ENCODE measurements at regions not wholly inside any gene's neighbourhood (a gene's known extent, or its start where the extent isn't known, plus 50 kb on each side); places are given as distances from the start of the nearest gene placed in this dataset.
A peak's percentile ranks its signal among the peaks of the same experiment; 100 is the strongest.

DNA sequence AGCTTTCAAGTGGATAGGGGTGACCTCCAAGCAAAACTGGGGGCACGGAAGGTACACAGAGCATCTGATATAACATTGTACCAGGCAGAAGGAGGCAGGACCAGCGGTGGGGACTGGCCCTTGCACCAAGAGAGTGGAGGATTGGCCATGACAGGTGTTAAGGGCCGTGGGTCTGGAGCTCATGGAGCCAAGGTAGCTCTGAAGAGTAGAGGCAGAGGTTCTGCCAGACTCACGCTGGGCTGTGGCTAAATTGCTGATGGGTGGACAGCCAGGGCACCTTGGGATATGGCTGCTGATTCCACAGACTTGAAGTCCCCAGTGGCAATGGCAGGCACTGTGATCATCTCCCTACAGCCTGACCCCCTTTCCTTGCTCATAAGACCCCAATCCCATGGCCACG is 65.9 kb upstream of the NKD1 start:
- Histone ChIP-seq H3K36me3 (no peaks in the 10 kb centered on the region), H3K4me3 (no peak overlapping the region), H3K27me3 (no peaks in the 10 kb centered on the region), H3K4me2 (no peak overlapping the region), H3K27ac (no peak overlapping the region), H3K9ac (no peak overlapping the region), H3K9me3 (peaks cover 33% of the 10 kb centered on the region), H4K20me1 (no peaks in the 10 kb centered on the region), H3K4me1 (peaks cover 22% of the 10 kb centered on the region)
- TF ChIP-seq Cebpa-rat (IDR thresholded peaks at IDR 0.05): no peak

DNA sequence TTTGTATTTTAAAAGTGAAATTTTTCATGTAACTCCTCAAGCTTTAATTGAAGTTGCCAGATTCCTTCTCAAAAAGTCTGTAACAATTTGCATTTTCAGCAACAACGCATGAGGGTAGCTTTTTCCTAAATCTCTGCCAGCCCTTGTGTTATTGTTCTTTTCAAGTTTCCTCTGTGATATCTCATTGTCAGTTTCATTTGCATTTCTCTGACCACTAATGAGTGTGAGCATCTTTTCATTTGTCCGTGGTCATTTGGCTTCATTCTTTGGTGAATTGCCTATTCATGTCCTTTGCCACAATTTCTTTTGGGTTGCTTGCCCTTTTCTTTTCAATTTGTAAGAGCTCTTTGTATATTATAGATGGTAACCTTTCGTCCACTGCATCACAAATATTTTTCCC is 68.0 kb upstream of the NKD1 start:
- Histone ChIP-seq H3K36me3 (no peaks in the 10 kb centered on the region), H3K27me3 (no peaks in the 10 kb centered on the region), H3K9ac (no peak overlapping the region), H3K4me2 (no peak overlapping the region), H4K20me1 (no peaks in the 10 kb centered on the region), H3K4me3 (no peak overlapping the region), H3K27ac (no peak overlapping the region), H3K4me1 (peaks cover 22% of the 10 kb centered on the region), H3K9me3 (peaks cover 31% of the 10 kb centered on the region)
- TF ChIP-seq Cebpa-rat (IDR thresholded peaks at IDR 0.05): no peak

GRCh38 chr16:50479771-50480170 is 68.4 kb upstream of the NKD1 start:
- H4K20me1 ChIP-seq: no peaks in the 10 kb centered on the region

GRCh38 chr16:50478773-50479149 is 69.4 kb upstream of the NKD1 start:
- H3K4me3 ChIP-seq: no peak overlapping the region
- TF ChIP-seq Cebpa-rat (IDR thresholded peaks at IDR 0.05): no peak

More at GRCh38 chr16:50479771-50480170, 68.4 kb upstream of the NKD1 start:
- Histone ChIP-seq H3K9me3 (peaks cover 26% of the 10 kb centered on the region), H3K4me2 (no peak overlapping the region), H3K27me3 (no peaks in the 10 kb centered on the region), H3K4me1 (peaks cover 22% of the 10 kb centered on the region), H3K36me3 (no peaks in the 10 kb centered on the region), H3K4me3 (no peak overlapping the region), H3K27ac (no peak overlapping the region), H3K9ac (no peak overlapping the region)
- no peak for TF ChIP-seq Cebpa-rat (IDR thresholded peaks at IDR 0.05)

DNA sequence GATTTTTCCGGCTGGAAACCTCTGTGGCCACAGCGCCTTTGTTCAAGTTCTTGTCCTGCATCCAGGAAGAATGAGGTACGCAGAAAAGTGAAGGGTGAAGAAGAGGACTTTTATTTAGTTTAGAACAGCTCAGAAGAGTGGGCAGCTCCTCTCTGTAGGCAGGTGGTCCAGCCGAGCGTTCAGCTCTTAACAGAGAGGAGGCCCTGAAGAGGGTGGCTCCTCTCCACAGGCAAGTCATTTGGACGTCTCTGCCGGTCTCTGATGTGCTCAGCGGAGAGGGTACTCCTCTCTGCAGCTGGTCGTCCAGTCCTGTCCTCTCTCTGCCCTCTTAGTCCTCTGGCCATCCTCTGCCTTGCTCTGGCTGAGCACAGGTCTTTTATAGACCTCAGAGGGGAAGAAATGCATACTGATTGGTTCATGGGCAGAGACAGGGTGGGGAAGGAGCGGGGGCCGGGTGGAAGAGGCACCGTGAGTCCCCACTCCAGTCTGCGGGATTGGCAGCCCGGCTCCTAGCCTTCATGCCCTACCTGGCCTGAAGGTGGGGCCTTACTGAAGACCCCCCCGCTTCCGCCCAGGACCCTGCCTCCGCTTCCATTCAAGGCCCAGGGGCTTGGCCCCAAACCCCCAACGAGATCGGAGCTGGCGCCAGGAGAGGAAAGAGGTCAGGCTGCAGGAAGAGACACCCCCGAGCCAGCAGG is 70.0 kb upstream of the NKD1 start:
- Histone ChIP-seq H3K9ac (no peak overlapping the region), H3K9me3 (peaks cover 13% of the 10 kb centered on the region; the same call in 1 of the 2 replicates), H3K27ac (no peak overlapping the region), H3K4me1 (peaks cover 31% of the 10 kb centered on the region), H4K20me1 (no peaks in the 10 kb centered on the region), H3K4me2 (peak overlapping the region; percentile 68), H3K27me3 (no peaks in the 10 kb centered on the region), H3K36me3 (no peaks in the 10 kb centered on the region), H3K4me3 (no peak overlapping the region)
- TF ChIP-seq Cebpa-rat (IDR thresholded peaks at IDR 0.05): no peak

More at GRCh38 chr16:50478773-50479149, 69.4 kb upstream of the NKD1 start:
- no peak overlapping the region for H3K27ac ChIP-seq
- peak overlapping the region; percentile 68 for H3K4me2 ChIP-seq
- H3K36me3 ChIP-seq: no peaks in the 10 kb centered on the region
- no peaks in the 10 kb centered on the region for H3K27me3 ChIP-seq
- H3K4me1 ChIP-seq: peaks cover 25% of the 10 kb centered on the region
- H3K9ac ChIP-seq: no peak overlapping the region
- H4K20me1 ChIP-seq: no peaks in the 10 kb centered on the region
- H3K9me3 ChIP-seq: peaks cover 18% of the 10 kb centered on the region; the same call in 1 of the 2 replicates

GRCh38 chr16:50476486-50477255 is 71.5 kb upstream of the NKD1 start:
- no peak for TF ChIP-seq Cebpa-rat (IDR thresholded peaks at IDR 0.05)
- peaks cover 32% of the 10 kb centered on the region for H3K4me1 ChIP-seq
- H3K27me3 ChIP-seq: no peaks in the 10 kb centered on the region
- H3K27ac ChIP-seq: no peak overlapping the region
- H3K9me3 ChIP-seq: 0 out of 2 replicates have a peak, but pooled peaks cover 7% of the 10 kb centered on the region
- no peak overlapping the region for H3K9ac ChIP-seq
- no peak overlapping the region for H3K4me3 ChIP-seq
- no peak overlapping the region for H3K4me2 ChIP-seq
- no peaks in the 10 kb centered on the region for H4K20me1 ChIP-seq
- no peaks in the 10 kb centered on the region for H3K36me3 ChIP-seq

- Histone ChIP-seq H4K20me1 (no peaks in the 10 kb centered on the region), H3K36me3 (no peaks in the 10 kb centered on the region), H3K9ac (no peak overlapping the region), H3K9me3 (0 out of 2 replicates have a peak, but pooled peaks cover 7% of the 10 kb centered on the region), H3K4me1 (peaks cover 32% of the 10 kb centered on the region), H3K27me3 (no peaks in the 10 kb centered on the region), H3K4me3 (no peak overlapping the region), H3K4me2 (no peak overlapping the region), H3K27ac (no peak overlapping the region)
- no peak for TF ChIP-seq Cebpa-rat (IDR thresholded peaks at IDR 0.05)
Measured at GRCh38 chr16:50475170-50475569, 73.0 kb upstream of the NKD1 start.

DNA sequence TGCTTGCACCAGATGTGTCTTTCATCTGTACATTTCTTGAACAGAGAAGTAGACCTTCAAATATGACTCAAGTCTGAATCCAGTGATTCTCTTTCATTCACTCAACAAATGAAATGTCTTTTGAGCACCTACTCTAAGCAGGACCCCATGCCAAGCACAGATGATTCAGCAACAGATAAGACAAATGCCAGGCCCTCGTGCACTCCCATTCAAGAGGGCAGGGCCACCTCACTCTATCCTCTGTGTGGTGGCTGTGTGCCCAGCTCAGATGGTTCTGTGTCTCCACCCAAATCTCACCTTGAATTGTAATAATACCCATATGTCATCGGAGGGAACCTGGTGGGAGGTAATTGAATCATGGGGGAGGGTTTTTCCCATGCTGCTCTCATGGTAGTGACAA is 74.1 kb upstream of the NKD1 start:
- Histone ChIP-seq H3K9me3 (0 out of 2 replicates have a peak, but pooled peaks cover 4% of the 10 kb centered on the region), H3K4me3 (no peak overlapping the region), H3K36me3 (no peaks in the 10 kb centered on the region), H4K20me1 (no peaks in the 10 kb centered on the region), H3K4me2 (0 out of 2 replicates have a peak overlapping the region, but pooled peaks have one; percentile 14), H3K27me3 (no peaks in the 10 kb centered on the region), H3K9ac (no peak overlapping the region), H3K27ac (no peak overlapping the region), H3K4me1 (peaks cover 39% of the 10 kb centered on the region)
- TF ChIP-seq Cebpa-rat (IDR thresholded peaks at IDR 0.05): no peak

DNA sequence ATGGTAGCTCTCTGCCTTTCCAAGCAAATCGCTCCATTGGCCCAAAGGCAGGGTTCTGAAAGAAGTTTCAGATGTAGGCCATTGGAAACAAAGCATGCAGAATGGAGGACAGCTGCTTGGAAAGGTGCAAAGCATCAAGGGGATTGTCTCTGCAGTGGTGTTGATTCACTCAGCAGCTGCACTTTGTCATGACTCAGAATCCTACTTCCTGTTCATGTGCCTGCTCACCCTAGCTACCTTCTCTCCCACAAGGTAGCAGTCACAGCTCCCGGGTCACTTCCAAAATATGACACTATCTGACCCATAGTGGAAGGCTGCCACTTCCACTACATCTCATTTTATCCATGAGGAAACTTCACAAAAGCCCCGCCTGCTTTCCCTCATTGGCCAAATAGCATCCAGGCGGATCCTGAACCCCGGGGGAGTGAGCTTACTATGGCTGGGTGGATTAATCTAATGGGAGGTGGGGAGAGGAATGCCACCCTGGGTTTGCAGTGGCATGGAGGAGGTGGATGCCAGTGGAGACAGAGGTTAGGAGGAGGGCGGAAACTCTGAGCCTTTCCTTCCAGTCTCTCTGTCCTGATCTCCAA is 74.7 kb upstream of the NKD1 start:
- H3K9ac ChIP-seq: no peak overlapping the region
- no peaks in the 10 kb centered on the region for H3K9me3 ChIP-seq
- H4K20me1 ChIP-seq: no peaks in the 10 kb centered on the region
- no peaks in the 10 kb centered on the region for H3K27me3 ChIP-seq
- no peak for TF ChIP-seq Cebpa-rat (IDR thresholded peaks at IDR 0.05)
- H3K27ac ChIP-seq: no peak overlapping the region
- H3K36me3 ChIP-seq: no peaks in the 10 kb centered on the region
- no peak overlapping the region for H3K4me3 ChIP-seq
- peak overlapping the region; percentile 14; the same call in 1 of the 2 replicates for H3K4me2 ChIP-seq
- H3K4me1 ChIP-seq: peaks cover 37% of the 10 kb centered on the region

- H3K9me3 ChIP-seq: no peaks in the 10 kb centered on the region
- no peaks in the 10 kb centered on the region for H3K36me3 ChIP-seq
- no peaks in the 10 kb centered on the region for H4K20me1 ChIP-seq
- 0 out of 2 replicates have a peak, but pooled peaks cover 2% of the 10 kb centered on the region for H3K27me3 ChIP-seq
- H3K4me1 ChIP-seq: peaks cover 36% of the 10 kb centered on the region
- no peak overlapping the region for H3K4me3 ChIP-seq
- no peak for TF ChIP-seq Cebpa-rat (IDR thresholded peaks at IDR 0.05)
- H3K9ac ChIP-seq: no peak overlapping the region
- H3K27ac ChIP-seq: no peak overlapping the region
- H3K4me2 ChIP-seq: no peak overlapping the region
Measured at GRCh38 chr16:50472472-50472871, 75.7 kb upstream of the NKD1 start.

Measured in BLaER1 (cell line).